Suprapubic skin (tissue), 4 donors: ENCODE measurements at regions not wholly inside any gene's neighbourhood (a gene's known extent, or its start where the extent isn't known, plus 50 kb on each side); places are given as distances from the start of the nearest gene placed in this dataset.

Experiments
- CTCF ChIP-seq, 2 donors: fragments of 200-600 bp in 1 of 2; fragments of 450-650 bp in 1 of 2; sonication (generic) in 1 of 2; IDR thresholded peaks; one replicate each; pipeline ENCODE4 v1.5.1; 2016 to 2019; ENCODE audit warnings: antibody characterized with exemption in 2 of 2, mild to moderate bottlenecking in 1 of 2, moderate library complexity in 1 of 2
- POLR2A ChIP-seq, 2 donors: fragments of 450-650 bp; IDR thresholded peaks; one replicate each; pipeline ENCODE4 v1.6.1; 2017; ENCODE audit warnings: antibody characterized with exemption in 2 of 2, mild to moderate bottlenecking in 2 of 2, moderate library complexity in 2 of 2
- POLR2AphosphoS5 ChIP-seq, 3 donors: sonication (generic); formaldehyde crosslinking; IDR thresholded peaks; one replicate each; pipeline ENCODE4 v1.6.1; 2017; ENCODE audit warnings: antibody characterized with exemption in 3 of 3

- no peak for TF ChIP-seq CTCF (IDR thresholded peaks at IDR 0.05)
- TF ChIP-seq POLR2A (IDR thresholded peaks at IDR 0.05), result no peak
- TF ChIP-seq POLR2AphosphoS5 (IDR thresholded peaks at IDR 0.05), result no peak
These were observed 123.6 kb upstream of the CCNH start for GRCh38 chr5:87536365-87536764.
